EL (cell line): ENCODE measurements at regions not wholly inside any gene's neighbourhood (a gene's known extent, or its start where the extent isn't known, plus 50 kb on each side); places are given as distances from the start of the nearest gene placed in this dataset.
"Not testable (repeated sequence)": the region's sequence is repeated elsewhere in the genome, so short reads cannot be mapped to it uniquely, and the experiment has no call there.

Source experiments
- DNase-seq: peaks from one replicate; pipeline ENCODE4 v3.0.0-alpha.2; 2016

GRCh38 chr12:90687682-90688081, 267.3 kb downstream of the CCER1 start:
- not testable (repeated sequence) for DNase-seq

GRCh38 chr12:90683871-90684270, 271.1 kb downstream of the CCER1 start:
- DNase-seq = no peak

- peak; percentile 88 for DNase-seq
Observed at GRCh38 chr12:90682398-90682797, 272.6 kb downstream of the CCER1 start.

GRCh38 chr12:90679674-90680073, 275.3 kb downstream of the CCER1 start:
- DNase-seq = no peak

GRCh38 chr12:90677552-90677951, 277.4 kb downstream of the CCER1 start:
- DNase-seq = no peak

- DNase-seq = no peak
Observed at GRCh38 chr12:90677055-90677454, 277.9 kb downstream of the CCER1 start.

GRCh38 chr12:90675106-90675505, 279.9 kb downstream of the CCER1 start:
- DNase-seq = no peak

- no peak for DNase-seq
Observed at GRCh38 chr12:90672081-90672480, 282.9 kb downstream of the CCER1 start.

- not testable (repeated sequence) for DNase-seq
Observed at GRCh38 chr12:90663949-90664348, 291.0 kb downstream of the CCER1 start.

GRCh38 chr12:90659060-90659459, 295.9 kb downstream of the CCER1 start:
- no peak for DNase-seq

- peak; percentile 48 for DNase-seq
Observed at GRCh38 chr12:90653040-90653439, 301.9 kb downstream of the CCER1 start.

GRCh38 chr12:90652280-90652679, 302.7 kb downstream of the CCER1 start:
- no peak for DNase-seq

GRCh38 chr12:90645181-90645580, 309.8 kb downstream of the CCER1 start:
- DNase-seq = no peak

- no peak for DNase-seq
Observed at GRCh38 chr12:90631591-90632212, 323.3 kb downstream of the CCER1 start.

- DNase-seq = no peak
Observed at GRCh38 chr12:90630006-90630405, 325.0 kb downstream of the CCER1 start.

GRCh38 chr12:90628213-90628612, 326.8 kb downstream of the CCER1 start:
- no peak for DNase-seq

- DNase-seq = no peak
Observed at GRCh38 chr12:90627180-90627896, 327.6 kb downstream of the CCER1 start.

- no peak for DNase-seq
Observed at GRCh38 chr12:90622431-90622830, 332.5 kb downstream of the CCER1 start.

- DNase-seq = peak; percentile 7
Observed at GRCh38 chr12:90621927-90622326, 333.0 kb downstream of the CCER1 start.

- DNase-seq = no peak
Observed at GRCh38 chr12:90619943-90620342, 335.0 kb downstream of the CCER1 start.

GRCh38 chr12:90618586-90618985, 336.4 kb downstream of the CCER1 start:
- no peak for DNase-seq

- no peak for DNase-seq
Observed at GRCh38 chr12:90611891-90612290, 343.1 kb downstream of the CCER1 start.

GRCh38 chr12:90611048-90611447, 343.9 kb downstream of the CCER1 start:
- no peak for DNase-seq

- DNase-seq = no peak
Observed at GRCh38 chr12:90593596-90594295, 361.2 kb downstream of the CCER1 start.
